ENCODE measurements at regions not wholly inside any gene's neighbourhood (a gene's known extent, or its start where the extent isn't known, plus 50 kb on each side); places are given as distances from the start of the nearest gene placed in this dataset.

DNA sequence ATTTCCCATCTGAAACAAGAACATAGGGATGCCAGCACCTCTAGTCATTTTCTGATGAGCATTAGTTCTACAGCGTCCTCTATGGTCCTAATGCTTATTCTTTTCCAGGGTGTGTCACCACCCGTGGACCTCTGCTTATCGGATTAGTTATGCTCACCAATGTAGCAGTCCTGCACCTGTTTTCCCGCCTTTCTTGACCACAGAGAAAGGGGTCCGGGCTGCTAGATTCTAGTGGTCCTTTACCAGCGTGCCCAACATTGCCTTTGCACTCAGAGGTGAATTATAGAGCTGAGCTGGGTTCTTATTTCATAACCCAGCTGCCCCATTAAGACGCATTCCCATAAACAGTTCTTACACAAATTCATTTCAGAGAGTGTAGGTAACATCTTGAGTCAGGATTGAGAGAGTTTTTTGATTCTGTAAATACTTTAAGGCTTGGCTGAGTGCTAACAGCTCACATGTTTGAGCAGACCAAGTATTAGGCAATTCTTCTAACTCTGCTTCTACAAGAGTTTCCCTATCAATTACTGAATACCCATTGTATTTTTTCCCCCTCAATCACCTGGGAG lies 2205.1 kb upstream of the C9orf72 start:
- Histone ChIP-seq H2AFZ (ENCODE audit: control insufficient read depth, low read depth, low read length) (no peak overlapping the region), H3K79me2 (ENCODE audit: control insufficient read depth, insufficient read depth, low read length) (no peaks in the 10 kb centered on the region), H3K4me2 (ENCODE audit: control insufficient read depth, insufficient read depth) (no peak overlapping the region), H3K9ac (ENCODE audit: control insufficient read depth, insufficient read depth, low read length) (no peak overlapping the region), H3K27me3 (replicated peaks in 1 of 2; ENCODE audit: control insufficient read depth in 2 of 2, insufficient read depth in 2 of 2, low read length in 1 of 2) (no peaks in the 10 kb centered on the region), H3K27ac (ENCODE audit: control insufficient read depth, insufficient read depth) (no peak overlapping the region), H3K36me3 (ENCODE audit: control insufficient read depth in 2 of 2, insufficient read depth in 2 of 2, low read length in 1 of 2) (no peaks in the 10 kb centered on the region), H4K20me1 (ENCODE audit: control insufficient read depth, insufficient read depth) (no peaks in the 10 kb centered on the region), H3K4me3 (no peak overlapping the region), H3K4me1 (ENCODE audit: control insufficient read depth, insufficient read depth, low read length) (no peaks in the 10 kb centered on the region), H3K9me3 (replicated peaks; ENCODE audit: control insufficient read depth, insufficient read depth, low read length) (no peaks in the 10 kb centered on the region)
- ChIA-PET RAD21 (ENCODE audit: unreplicated experiment) (no interaction called here), CTCF (interaction anchor here (1.1 kb wide), 1 partner anchor 9 kb away, joined by 3 read pairs; no protein-coding TSS in a partner anchor), SMC1A (ENCODE audit: uncharacterized antibody, unreplicated experiment) (no interaction called here), POLR2A (no interaction called here)
- BruUV-seq (replicated peaks) = no TSS peak
- in situ Hi-C loops (cut with MboI) (no loop called here), intact Hi-C loops (cut with micrococcal nuclease; ENCODE audit: unreplicated experiment) (loop anchor here (10.0 kb wide), 1 partner anchor 64 kb away; no protein-coding TSS in a partner anchor)
- TF ChIP-seq ESRRA (IDR thresholded peaks at IDR 0.05; ENCODE audit: low read length) = no peak
- TF ChIP-seq, protein P1, sequence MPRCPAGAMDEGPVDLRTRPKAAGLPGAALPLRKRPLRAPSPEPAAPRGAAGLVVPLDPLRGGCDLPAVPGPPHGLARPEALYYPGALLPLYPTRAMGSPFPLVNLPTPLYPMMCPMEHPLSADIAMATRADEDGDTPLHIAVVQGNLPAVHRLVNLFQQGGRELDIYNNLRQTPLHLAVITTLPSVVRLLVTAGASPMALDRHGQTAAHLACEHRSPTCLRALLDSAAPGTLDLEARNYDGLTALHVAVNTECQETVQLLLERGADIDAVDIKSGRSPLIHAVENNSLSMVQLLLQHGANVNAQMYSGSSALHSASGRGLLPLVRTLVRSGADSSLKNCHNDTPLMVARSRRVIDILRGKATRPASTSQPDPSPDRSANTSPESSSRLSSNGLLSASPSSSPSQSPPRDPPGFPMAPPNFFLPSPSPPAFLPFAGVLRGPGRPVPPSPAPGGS (IDR thresholded peaks at IDR 0.05; ENCODE audit: borderline replicate concordance, insufficient read depth, low read depth, low read length, poor library complexity, severe bottlenecking) = no peak
- TF ChIP-seq NR2F1 (conservative IDR thresholded peaks at IDR 0.05) = no peak
- TF ChIP-seq SUZ12 (IDR thresholded peaks at IDR 0.05; ENCODE audit: unreplicated experiment) = no peak
- no peak for TF ChIP-seq RBBP5 (conservative IDR thresholded peaks at IDR 0.05)
- TF ChIP-seq ZSCAN29 (IDR thresholded peaks at IDR 0.05) = no peak
- no peak for TF ChIP-seq SMARCA5 (IDR thresholded peaks at IDR 0.05)
- no peak for TF ChIP-seq E2F8 (IDR thresholded peaks at IDR 0.05; ENCODE audit: low read depth, partially characterized antibody)
- TF ChIP-seq BCL11A (IDR thresholded peaks at IDR 0.05; ENCODE audit: low read depth, low read length) = no peak
- no peak for TF ChIP-seq DPF2 (IDR thresholded peaks at IDR 0.05)
- no peak for TF ChIP-seq SREBF2 (IDR thresholded peaks at IDR 0.05; ENCODE audit: low read length)
- TF ChIP-seq HCFC1 (IDR thresholded peaks at IDR 0.05; ENCODE audit: low read length) = no peak
- no peak for DNase-seq (ENCODE audit: low read depth, low spot score)
- ATAC-seq = no peak
- no peak for FAIRE-seq
- whole genome bisulfite sequencing (ENCODE audit: insufficient coverage, insufficient replicate concordance, low lambda C conversion rate, missing lambda C conversion rate) = 24% methylated on average over 7 of the region's 7 CpGs
